ENCODE measurements at regions not wholly inside any gene's neighbourhood (a gene's known extent, or its start where the extent isn't known, plus 50 kb on each side); places are given as distances from the start of the nearest gene placed in this dataset.

DNA sequence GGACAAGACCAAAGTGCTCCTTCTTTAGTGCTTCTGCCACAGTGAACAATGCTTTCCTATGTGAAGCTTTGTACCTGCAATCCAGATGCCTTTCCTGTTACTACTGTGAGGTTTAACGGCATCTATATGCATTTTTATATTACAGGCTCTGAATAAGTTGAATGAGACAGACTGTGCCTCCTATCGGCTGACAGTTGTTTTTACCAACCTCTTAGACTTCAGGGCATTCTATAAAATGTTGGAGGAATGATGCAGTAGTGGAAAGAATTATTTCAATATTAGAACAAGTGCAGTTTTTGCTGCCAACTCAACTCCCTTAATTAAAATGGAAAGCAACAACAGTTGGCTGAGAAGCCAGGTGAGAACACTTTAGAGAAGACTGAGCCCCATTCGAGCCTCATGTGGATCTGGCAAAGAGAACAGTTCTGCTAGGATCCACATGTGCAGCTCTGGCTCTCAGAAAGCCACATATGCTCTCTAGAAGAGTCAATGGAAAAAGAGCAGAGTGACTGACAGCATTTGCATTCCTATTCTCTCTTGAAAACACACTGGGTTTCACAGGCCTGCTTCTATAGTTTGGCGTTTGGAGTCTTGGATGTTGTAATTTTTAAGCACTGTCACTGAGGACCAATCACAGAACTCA lies 147.5 kb downstream of the LURAP1L start:
- Mint-ChIP-seq H3K27ac (no peak overlapping the region), H3K4me1 (peaks cover 9% of the 10 kb centered on the region; the same call in 2 of the 3 replicates), H3K27me3 (ENCODE audit: insufficient read depth, low read depth, poor library complexity) (peaks cover 4% of the 10 kb centered on the region), H3K36me3 (ENCODE audit: low read depth) (no peaks in the 10 kb centered on the region), H3K4me3 (no peak overlapping the region), H3K9me3 (no peaks in the 10 kb centered on the region)
- no peaks in the 10 kb centered on the region for H3K36me3 ChIP-seq (ENCODE audit: insufficient read depth)
- ATAC-seq (no peak), DNase-seq (ENCODE audit: low spot score) (no peak)
- H3K27me3 ChIP-seq (ENCODE audit: insufficient read depth): no peaks in the 10 kb centered on the region
- TF ChIP-seq, protein P1, sequence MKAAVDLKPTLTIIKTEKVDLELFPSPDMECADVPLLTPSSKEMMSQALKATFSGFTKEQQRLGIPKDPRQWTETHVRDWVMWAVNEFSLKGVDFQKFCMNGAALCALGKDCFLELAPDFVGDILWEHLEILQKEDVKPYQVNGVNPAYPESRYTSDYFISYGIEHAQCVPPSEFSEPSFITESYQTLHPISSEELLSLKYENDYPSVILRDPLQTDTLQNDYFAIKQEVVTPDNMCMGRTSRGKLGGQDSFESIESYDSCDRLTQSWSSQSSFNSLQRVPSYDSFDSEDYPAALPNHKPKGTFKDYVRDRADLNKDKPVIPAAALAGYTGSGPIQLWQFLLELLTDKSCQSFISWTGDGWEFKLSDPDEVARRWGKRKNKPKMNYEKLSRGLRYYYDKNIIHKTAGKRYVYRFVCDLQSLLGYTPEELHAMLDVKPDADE (IDR thresholded peaks at IDR 0.05): no peak
- TF ChIP-seq POLR2AphosphoS5 (IDR thresholded peaks at IDR 0.05; ENCODE audit: low read depth) (no peak), ZNF331 (CRISPR knock-in tag; IDR thresholded peaks at IDR 0.05; ENCODE audit: low read depth) (no peak), JUNB (IDR thresholded peaks at IDR 0.05; ENCODE audit: unreplicated experiment) (no peak), NANOG (IDR thresholded peaks at IDR 0.05; ENCODE audit: borderline replicate concordance) (no peak), ZNF114 (CRISPR knock-in tag; IDR thresholded peaks at IDR 0.05) (no peak), EZH2 (IDR thresholded peaks at IDR 0.05; ENCODE audit: low read depth, unreplicated experiment) (no peak), STAT1 (IDR thresholded peaks at IDR 0.05; ENCODE audit: unreplicated experiment) (no peak), CREB1 (CRISPR knock-in tag; IDR thresholded peaks at IDR 0.05; ENCODE audit: low read depth) (no peak)
- TF ChIP-seq, protein P2, sequence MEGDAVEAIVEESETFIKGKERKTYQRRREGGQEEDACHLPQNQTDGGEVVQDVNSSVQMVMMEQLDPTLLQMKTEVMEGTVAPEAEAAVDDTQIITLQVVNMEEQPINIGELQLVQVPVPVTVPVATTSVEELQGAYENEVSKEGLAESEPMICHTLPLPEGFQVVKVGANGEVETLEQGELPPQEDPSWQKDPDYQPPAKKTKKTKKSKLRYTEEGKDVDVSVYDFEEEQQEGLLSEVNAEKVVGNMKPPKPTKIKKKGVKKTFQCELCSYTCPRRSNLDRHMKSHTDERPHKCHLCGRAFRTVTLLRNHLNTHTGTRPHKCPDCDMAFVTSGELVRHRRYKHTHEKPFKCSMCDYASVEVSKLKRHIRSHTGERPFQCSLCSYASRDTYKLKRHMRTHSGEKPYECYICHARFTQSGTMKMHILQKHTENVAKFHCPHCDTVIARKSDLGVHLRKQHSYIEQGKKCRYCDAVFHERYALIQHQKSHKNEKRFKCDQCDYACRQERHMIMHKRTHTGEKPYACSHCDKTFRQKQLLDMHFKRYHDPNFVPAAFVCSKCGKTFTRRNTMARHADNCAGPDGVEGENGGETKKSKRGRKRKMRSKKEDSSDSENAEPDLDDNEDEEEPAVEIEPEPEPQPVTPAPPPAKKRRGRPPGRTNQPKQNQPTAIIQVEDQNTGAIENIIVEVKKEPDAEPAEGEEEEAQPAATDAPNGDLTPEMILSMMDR (conservative IDR thresholded peaks at IDR 0.05; ENCODE audit: low read depth in 2 of 2): no peak
- TF ChIP-seq, protein P3, sequence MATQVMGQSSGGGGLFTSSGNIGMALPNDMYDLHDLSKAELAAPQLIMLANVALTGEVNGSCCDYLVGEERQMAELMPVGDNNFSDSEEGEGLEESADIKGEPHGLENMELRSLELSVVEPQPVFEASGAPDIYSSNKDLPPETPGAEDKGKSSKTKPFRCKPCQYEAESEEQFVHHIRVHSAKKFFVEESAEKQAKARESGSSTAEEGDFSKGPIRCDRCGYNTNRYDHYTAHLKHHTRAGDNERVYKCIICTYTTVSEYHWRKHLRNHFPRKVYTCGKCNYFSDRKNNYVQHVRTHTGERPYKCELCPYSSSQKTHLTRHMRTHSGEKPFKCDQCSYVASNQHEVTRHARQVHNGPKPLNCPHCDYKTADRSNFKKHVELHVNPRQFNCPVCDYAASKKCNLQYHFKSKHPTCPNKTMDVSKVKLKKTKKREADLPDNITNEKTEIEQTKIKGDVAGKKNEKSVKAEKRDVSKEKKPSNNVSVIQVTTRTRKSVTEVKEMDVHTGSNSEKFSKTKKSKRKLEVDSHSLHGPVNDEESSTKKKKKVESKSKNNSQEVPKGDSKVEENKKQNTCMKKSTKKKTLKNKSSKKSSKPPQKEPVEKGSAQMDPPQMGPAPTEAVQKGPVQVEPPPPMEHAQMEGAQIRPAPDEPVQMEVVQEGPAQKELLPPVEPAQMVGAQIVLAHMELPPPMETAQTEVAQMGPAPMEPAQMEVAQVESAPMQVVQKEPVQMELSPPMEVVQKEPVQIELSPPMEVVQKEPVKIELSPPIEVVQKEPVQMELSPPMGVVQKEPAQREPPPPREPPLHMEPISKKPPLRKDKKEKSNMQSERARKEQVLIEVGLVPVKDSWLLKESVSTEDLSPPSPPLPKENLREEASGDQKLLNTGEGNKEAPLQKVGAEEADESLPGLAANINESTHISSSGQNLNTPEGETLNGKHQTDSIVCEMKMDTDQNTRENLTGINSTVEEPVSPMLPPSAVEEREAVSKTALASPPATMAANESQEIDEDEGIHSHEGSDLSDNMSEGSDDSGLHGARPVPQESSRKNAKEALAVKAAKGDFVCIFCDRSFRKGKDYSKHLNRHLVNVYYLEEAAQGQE (IDR thresholded peaks at IDR 0.05; ENCODE audit: unreplicated experiment): no peak
- TF ChIP-seq, protein P4, sequence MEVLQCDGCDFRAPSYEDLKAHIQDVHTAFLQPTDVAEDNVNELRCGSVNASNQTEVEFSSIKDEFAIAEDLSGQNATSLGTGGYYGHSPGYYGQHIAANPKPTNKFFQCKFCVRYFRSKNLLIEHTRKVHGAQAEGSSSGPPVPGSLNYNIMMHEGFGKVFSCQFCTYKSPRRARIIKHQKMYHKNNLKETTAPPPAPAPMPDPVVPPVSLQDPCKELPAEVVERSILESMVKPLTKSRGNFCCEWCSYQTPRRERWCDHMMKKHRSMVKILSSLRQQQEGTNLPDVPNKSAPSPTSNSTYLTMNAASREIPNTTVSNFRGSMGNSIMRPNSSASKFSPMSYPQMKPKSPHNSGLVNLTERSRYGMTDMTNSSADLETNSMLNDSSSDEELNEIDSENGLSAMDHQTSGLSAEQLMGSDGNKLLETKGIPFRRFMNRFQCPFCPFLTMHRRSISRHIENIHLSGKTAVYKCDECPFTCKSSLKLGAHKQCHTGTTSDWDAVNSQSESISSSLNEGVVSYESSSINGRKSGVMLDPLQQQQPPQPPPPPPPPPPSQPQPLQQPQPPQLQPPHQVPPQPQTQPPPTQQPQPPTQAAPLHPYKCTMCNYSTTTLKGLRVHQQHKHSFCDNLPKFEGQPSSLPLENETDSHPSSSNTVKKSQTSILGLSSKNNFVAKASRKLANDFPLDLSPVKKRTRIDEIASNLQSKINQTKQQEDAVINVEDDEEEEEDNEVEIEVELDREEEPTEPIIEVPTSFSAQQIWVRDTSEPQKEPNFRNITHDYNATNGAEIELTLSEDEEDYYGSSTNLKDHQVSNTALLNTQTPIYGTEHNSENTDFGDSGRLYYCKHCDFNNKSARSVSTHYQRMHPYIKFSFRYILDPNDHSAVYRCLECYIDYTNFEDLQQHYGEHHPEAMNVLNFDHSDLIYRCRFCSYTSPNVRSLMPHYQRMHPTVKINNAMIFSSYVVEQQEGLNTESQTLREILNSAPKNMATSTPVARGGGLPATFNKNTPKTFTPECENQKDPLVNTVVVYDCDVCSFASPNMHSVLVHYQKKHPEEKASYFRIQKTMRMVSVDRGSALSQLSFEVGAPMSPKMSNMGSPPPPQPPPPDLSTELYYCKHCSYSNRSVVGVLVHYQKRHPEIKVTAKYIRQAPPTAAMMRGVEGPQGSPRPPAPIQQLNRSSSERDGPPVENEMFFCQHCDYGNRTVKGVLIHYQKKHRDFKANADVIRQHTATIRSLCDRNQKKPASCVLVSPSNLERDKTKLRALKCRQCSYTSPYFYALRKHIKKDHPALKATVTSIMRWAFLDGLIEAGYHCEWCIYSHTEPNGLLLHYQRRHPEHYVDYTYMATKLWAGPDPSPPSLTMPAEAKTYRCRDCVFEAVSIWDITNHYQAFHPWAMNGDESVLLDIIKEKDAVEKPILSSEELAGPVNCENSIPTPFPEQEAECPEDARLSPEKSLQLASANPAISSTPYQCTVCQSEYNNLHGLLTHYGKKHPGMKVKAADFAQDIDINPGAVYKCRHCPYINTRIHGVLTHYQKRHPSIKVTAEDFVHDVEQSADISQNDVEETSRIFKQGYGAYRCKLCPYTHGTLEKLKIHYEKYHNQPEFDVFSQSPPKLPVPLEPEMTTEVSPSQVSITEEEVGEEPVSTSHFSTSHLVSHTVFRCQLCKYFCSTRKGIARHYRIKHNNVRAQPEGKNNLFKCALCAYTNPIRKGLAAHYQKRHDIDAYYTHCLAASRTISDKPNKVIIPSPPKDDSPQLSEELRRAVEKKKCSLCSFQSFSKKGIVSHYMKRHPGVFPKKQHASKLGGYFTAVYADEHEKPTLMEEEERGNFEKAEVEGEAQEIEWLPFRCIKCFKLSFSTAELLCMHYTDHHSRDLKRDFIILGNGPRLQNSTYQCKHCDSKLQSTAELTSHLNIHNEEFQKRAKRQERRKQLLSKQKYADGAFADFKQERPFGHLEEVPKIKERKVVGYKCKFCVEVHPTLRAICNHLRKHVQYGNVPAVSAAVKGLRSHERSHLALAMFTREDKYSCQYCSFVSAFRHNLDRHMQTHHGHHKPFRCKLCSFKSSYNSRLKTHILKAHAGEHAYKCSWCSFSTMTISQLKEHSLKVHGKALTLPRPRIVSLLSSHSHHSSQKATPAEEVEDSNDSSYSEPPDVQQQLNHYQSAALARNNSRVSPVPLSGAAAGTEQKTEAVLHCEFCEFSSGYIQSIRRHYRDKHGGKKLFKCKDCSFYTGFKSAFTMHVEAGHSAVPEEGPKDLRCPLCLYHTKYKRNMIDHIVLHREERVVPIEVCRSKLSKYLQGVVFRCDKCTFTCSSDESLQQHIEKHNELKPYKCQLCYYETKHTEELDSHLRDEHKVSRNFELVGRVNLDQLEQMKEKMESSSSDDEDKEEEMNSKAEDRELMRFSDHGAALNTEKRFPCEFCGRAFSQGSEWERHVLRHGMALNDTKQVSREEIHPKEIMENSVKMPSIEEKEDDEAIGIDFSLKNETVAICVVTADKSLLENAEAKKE (CRISPR knock-in tag; IDR thresholded peaks at IDR 0.05): no peak
- no peaks in the 10 kb centered on the region for H3F3A ChIP-seq (replicated peaks; ENCODE audit: low read depth)
- no peaks in the 10 kb centered on the region for H3K79me2 ChIP-seq (replicated peaks; ENCODE audit: insufficient read depth)
- no peaks in the 10 kb centered on the region for H3K4me1 ChIP-seq (ENCODE audit: insufficient read depth)
- H4K20me1 ChIP-seq (replicated peaks; ENCODE audit: insufficient read depth): no peaks in the 10 kb centered on the region
- H2AFZ ChIP-seq: peak overlapping the region; percentile 25
- H3K9me2 ChIP-seq (ENCODE audit: insufficient read depth): peaks cover 25% of the 10 kb centered on the region
- H3K4me3 ChIP-seq: no peak overlapping the region
- no peak overlapping the region for H3K4me2 ChIP-seq
- no peak overlapping the region for H3K27ac ChIP-seq (ENCODE audit: low read depth)

Measured in GM23338 (cell line).